Liver (tissue), 3 donors: ENCODE measurements at regions not wholly inside any gene's neighbourhood (a gene's known extent, or its start where the extent isn't known, plus 50 kb on each side); places are given as distances from the start of the nearest gene placed in this dataset.

Source experiments
- CTCF ChIP-seq: fragments of 150-350 bp; IDR thresholded peaks from 2 replicates; pipeline ENCODE4 v1.5.1; 2017; ENCODE audit warnings: improper control_type of control experiment, low read depth, low read length; ENCODE audit not compliant: missing input control
- JUND ChIP-seq, 2 donors: IDR thresholded peaks; 2 replicates each; pipeline ENCODE4 v1.6.1; 2016; ENCODE audit warnings: antibody characterized with exemption in 2 of 2
- RXRA ChIP-seq, 2 donors: IDR thresholded peaks; 2 replicates each; pipeline ENCODE4 v1.6.1; 2017 to 2018; ENCODE audit warnings: antibody characterized with exemption in 2 of 2, mild to moderate bottlenecking in 1 of 2
- TAF1 ChIP-seq: conservative IDR thresholded peaks from 2 replicates; pipeline ENCODE4 v1.6.1; 2016; ENCODE audit warnings: antibody characterized with exemption, mild to moderate bottlenecking
- donor health status: healthy.
- donor health status: healthy.

GRCh38 chr16:50901062-50901461 lies 159.2 kb downstream of the CYLD start:
- TF ChIP-seq CTCF (no peak), TAF1 (no peak), JUND (IDR thresholded peaks at IDR 0.05) (no peak), RXRA (IDR thresholded peaks at IDR 0.05) (no peak)
